IMR-90 (cell line): ENCODE measurements at regions not wholly inside any gene's neighbourhood (a gene's known extent, or its start where the extent isn't known, plus 50 kb on each side); places are given as distances from the start of the nearest gene placed in this dataset.

Source experiments
- ATAC-seq: fragments of 200-7000 bp; cut with Tn5 transposase; 2 replicates; pipeline ENCODE4 v1.9.1; 2020; ENCODE audit warnings: low read depth, mild to moderate bottlenecking, moderate library complexity
- BruUV-seq: library from RNA; stranded (reverse); fragments of 400-500 nt; replicated peaks from 2 replicates; lab custom pipeline; 2021; lab: Mats Ljungman, UMichigan
- CTCF ChIA-PET: fragments of 300-600 bp; formaldehyde crosslinking; extraction: SDS; loops from one replicate; lab custom pipeline; 2021; ENCODE audit warnings: antibody characterized with exemption; lab: Yijun Ruan, JAX
- POLR2A ChIA-PET: fragments of 300-600 bp; sonication (Branson Sonifier 250); formaldehyde crosslinking; loops from one replicate; lab custom pipeline; 2022; ENCODE audit warnings: antibody characterized with exemption; ENCODE audit not compliant: unreplicated experiment; lab: Charles Lee
- DNase-seq: peaks from one replicate; pipeline ENCODE4 v3.0.0; 2013
- H2AFZ ChIP-seq: replicated peaks from 2 replicates; pipeline ENCODE3; 2013; ENCODE audit warnings: low read length, mild to moderate bottlenecking; ENCODE audit not compliant: poor library complexity
- H2AK5ac ChIP-seq: 2 replicates; pipeline ENCODE4 v1.6.1; 2013; ENCODE audit warnings: low read depth, low read length, inconsistent platforms
- H2AK9ac ChIP-seq: replicated peaks from 2 replicates; pipeline ENCODE3; 2013; ENCODE audit warnings: mild to moderate bottlenecking, low read depth, low read length, moderate library complexity; ENCODE audit not compliant: poor library complexity
- H2BK120ac ChIP-seq: 2 replicates; pipeline ENCODE4 v1.6.1; 2013; ENCODE audit warnings: low read depth, low read length, inconsistent platforms
- H2BK15ac ChIP-seq: 3 replicates; pipeline ENCODE4 v1.6.1; 2013; ENCODE audit warnings: low read depth, low read length, inconsistent platforms
- H2BK20ac ChIP-seq: 2 replicates; pipeline ENCODE4 v1.6.1; 2013; ENCODE audit warnings: low read depth, mild to moderate bottlenecking, inconsistent platforms, low read length, moderate library complexity
- H2BK5ac ChIP-seq: 2 replicates; pipeline ENCODE4 v1.6.1; 2013; ENCODE audit warnings: mild to moderate bottlenecking, low read depth, low read length, inconsistent platforms; ENCODE audit not compliant: poor library complexity, severe bottlenecking
- H3K14ac ChIP-seq: replicated peaks from 2 replicates; pipeline ENCODE4 v1.6.1; 2013; ENCODE audit warnings: low read depth, low read length, inconsistent platforms
- H3K18ac ChIP-seq: 2 replicates; pipeline ENCODE4 v1.6.1; 2013; ENCODE audit warnings: low read depth, low read length, control low read depth
- H3K23ac ChIP-seq: 2 replicates; pipeline ENCODE4 v1.6.1; 2013; ENCODE audit warnings: low read depth, low read length, inconsistent platforms
- H3K27ac ChIP-seq: 2 replicates; pipeline ENCODE4 v1.5.1; 2013; ENCODE audit warnings: mild to moderate bottlenecking, control low read depth, low read length; ENCODE audit not compliant: insufficient read depth
- H3K27me3 ChIP-seq: 2 replicates; pipeline ENCODE4 v1.6.1; 2013; ENCODE audit warnings: low read length; ENCODE audit not compliant: control insufficient read depth, insufficient read depth
- H3K36me3 ChIP-seq: 2 replicates; pipeline ENCODE4 v1.6.1; 2013; ENCODE audit warnings: low read length, mixed read lengths; ENCODE audit not compliant: control insufficient read depth, insufficient read depth
- H3K4ac ChIP-seq: 2 replicates; pipeline ENCODE4 v1.6.1; 2013; ENCODE audit warnings: low read depth, low read length, inconsistent platforms
- H3K4me1 ChIP-seq: 2 replicates; pipeline ENCODE4 v1.6.1; 2013; ENCODE audit warnings: low read length, mixed read lengths; ENCODE audit not compliant: control insufficient read depth, insufficient read depth
- H3K4me2 ChIP-seq: 2 replicates; pipeline ENCODE4 v1.6.1; 2013; ENCODE audit warnings: low read depth, mild to moderate bottlenecking, control low read depth, low read length, moderate library complexity
- H3K4me3 ChIP-seq: 2 replicates; pipeline ENCODE4 v1.5.1; 2013; ENCODE audit warnings: low read depth, mild to moderate bottlenecking, control low read depth, low read length, moderate library complexity; ENCODE audit not compliant: insufficient read depth
- H3K56ac ChIP-seq: 2 replicates; pipeline ENCODE4 v1.6.1; 2013; ENCODE audit warnings: low read length, inconsistent platforms; ENCODE audit not compliant: insufficient read depth; ENCODE audit errors: extremely low read depth
- H3K79me1 ChIP-seq, 2 experiments: 2 replicates each; pipeline ENCODE4 v1.6.1; 2013; ENCODE audit warnings: low read length in 2 of 2, inconsistent platforms in 1 of 2, low read depth in 1 of 2
- H3K9ac ChIP-seq: 2 replicates; pipeline ENCODE4 v1.6.1; 2013; ENCODE audit warnings: low read depth, low read length, control low read depth
- H3K9me1 ChIP-seq: 2 replicates; pipeline ENCODE4 v1.6.1; 2013; ENCODE audit warnings: low read length, inconsistent platforms; ENCODE audit not compliant: insufficient read depth
- H3K9me3 ChIP-seq: 2 replicates; pipeline ENCODE4 v1.6.1; 2013; ENCODE audit warnings: low read length; ENCODE audit not compliant: control insufficient read depth, insufficient read depth
- H4K20me1 ChIP-seq: 2 replicates; pipeline ENCODE4 v1.6.1; 2013; ENCODE audit warnings: low read length, inconsistent platforms; ENCODE audit not compliant: insufficient read depth
- H4K5ac ChIP-seq: 2 replicates; pipeline ENCODE4 v1.6.1; 2013; ENCODE audit warnings: mild to moderate bottlenecking, low read depth, low read length, control low read depth
- H4K8ac ChIP-seq, 2 experiments: 2 replicates each; pipeline ENCODE4 v1.6.1; 2013; ENCODE audit warnings: low read depth in 2 of 2, low read length in 2 of 2, control low read depth in 1 of 2, inconsistent platforms in 1 of 2
- H4K91ac ChIP-seq: 2 replicates; pipeline ENCODE4 v1.6.1; 2013; ENCODE audit warnings: low read depth, low read length, inconsistent platforms; ENCODE audit not compliant: insufficient read depth
- BHLHE40 ChIP-seq: fragments of 150-350 bp; IDR thresholded peaks from 2 replicates; pipeline ENCODE4 v1.6.1; 2016; ENCODE audit warnings: mild to moderate bottlenecking, low read depth, low read length
- CEBPB ChIP-seq: IDR thresholded peaks from 2 replicates; pipeline ENCODE4 v1.6.1; 2012; ENCODE audit warnings: low read depth, low read length, improper control_type of control experiment
- FOS ChIP-seq: fragments of 150-350 bp; IDR thresholded peaks from 2 replicates; pipeline ENCODE4 v1.6.1; 2016; ENCODE audit warnings: low read depth, low read length
- MXI1 ChIP-seq: IDR thresholded peaks from 2 replicates; pipeline ENCODE4 v1.6.1; 2012; ENCODE audit warnings: low read depth, mild to moderate bottlenecking, low read length, moderate library complexity, borderline replicate concordance
- RCOR1 ChIP-seq: IDR thresholded peaks from 2 replicates; pipeline ENCODE4 v1.6.1; 2012; ENCODE audit warnings: mild to moderate bottlenecking, low read length, improper control_type of control experiment; ENCODE audit not compliant: insufficient replicate concordance
- RFX5 ChIP-seq: IDR thresholded peaks from 2 replicates; pipeline ENCODE4 v1.8.0; 2012; ENCODE audit warnings: low read depth, mild to moderate bottlenecking, low read length, moderate library complexity
- SMC3 ChIP-seq: fragments of 150-350 bp; IDR thresholded peaks from 2 replicates; pipeline ENCODE4 v1.6.1; 2016; ENCODE audit warnings: low read depth, mild to moderate bottlenecking, antibody characterized with exemption, low read length, moderate library complexity
- dilution Hi-C: fragments of 300-500 bp; cut with HindIII; formaldehyde crosslinking; loops from one replicate; pipeline ENCODE4 v1.14.3; 2018; ENCODE audit warnings: low sequenced_read_pairs; ENCODE audit not compliant: unreplicated experiment
- in situ Hi-C: fragments of 300-500 bp; cut with MboI; formaldehyde crosslinking; loops from 3 replicates; pipeline ENCODE4 v1.14.3; 2019; ENCODE audit warnings: low sequenced_read_pairs, inconsistent platforms, mixed read lengths
- intact Hi-C: fragments of 100-400 bp; cut with micrococcal nuclease; formaldehyde crosslinking; loops from 2 replicates; pipeline ENCODE4 v1.10.0; 2022

- Histone ChIP-seq H3K9ac (no peak overlapping the region), H4K91ac (no peak overlapping the region), H3K27ac (no peak overlapping the region), H2BK20ac (no peak overlapping the region), H3K56ac (no peak overlapping the region), H2AK9ac (no peak overlapping the region), H2BK120ac (no peak overlapping the region), H3K9me1 (no peaks in the 10 kb centered on the region), H4K5ac (no peak overlapping the region), H3K4me2 (no peak overlapping the region), H3K36me3 (no peaks in the 10 kb centered on the region), H3K79me1 (no peaks in the 10 kb centered on the region), H3K27me3 (no peaks in the 10 kb centered on the region), H2AFZ (no peak overlapping the region), H3K23ac (no peak overlapping the region), H2BK5ac (no peak overlapping the region), H4K20me1 (no peaks in the 10 kb centered on the region), H3K14ac (no peak overlapping the region), H3K4me3 (no peak overlapping the region), H3K9me3 (no peaks in the 10 kb centered on the region), H3K4me1 (no peaks in the 10 kb centered on the region), H4K8ac (no peak overlapping the region), H3K4ac (no peak overlapping the region), H2BK15ac (no peak overlapping the region), H3K18ac (no peak overlapping the region), H2AK5ac (no peak overlapping the region)
- dilution Hi-C loops (no loop called here), in situ Hi-C loops (no loop called here), intact Hi-C loops (no loop called here)
- POLR2A ChIA-PET = no interaction called here
- DNase-seq = no peak
- TF ChIP-seq CEBPB (no peak), RCOR1 (no peak), RFX5 (no peak), MXI1 (no peak), SMC3 (no peak), FOS (no peak), BHLHE40 (no peak)
- no peak for ATAC-seq
- no TSS peak for BruUV-seq
- CTCF ChIA-PET = no interaction called here
These were observed 323.0 kb downstream of the C7orf25 start for GRCh38 chr7:42588876-42589275.
